GM12875 (cell line): ENCODE measurements at regions not wholly inside any gene's neighbourhood (a gene's known extent, or its start where the extent isn't known, plus 50 kb on each side); places are given as distances from the start of the nearest gene placed in this dataset.

Source experiments
- H3K4me3 ChIP-seq: one replicate; pipeline ENCODE4 v1.5.1; 2011; ENCODE audit warnings: low read depth, low read length, control low read depth
- TF ChIP-seq, protein P1 (sequence below): IDR thresholded peaks from 2 replicates; pipeline ENCODE4 v1.5.1; 2011; ENCODE audit warnings: low read depth, mild to moderate bottlenecking, control low read depth, inconsistent platforms, low read length, moderate library complexity, borderline replicate concordance; ENCODE audit not compliant: insufficient read depth

DNA sequence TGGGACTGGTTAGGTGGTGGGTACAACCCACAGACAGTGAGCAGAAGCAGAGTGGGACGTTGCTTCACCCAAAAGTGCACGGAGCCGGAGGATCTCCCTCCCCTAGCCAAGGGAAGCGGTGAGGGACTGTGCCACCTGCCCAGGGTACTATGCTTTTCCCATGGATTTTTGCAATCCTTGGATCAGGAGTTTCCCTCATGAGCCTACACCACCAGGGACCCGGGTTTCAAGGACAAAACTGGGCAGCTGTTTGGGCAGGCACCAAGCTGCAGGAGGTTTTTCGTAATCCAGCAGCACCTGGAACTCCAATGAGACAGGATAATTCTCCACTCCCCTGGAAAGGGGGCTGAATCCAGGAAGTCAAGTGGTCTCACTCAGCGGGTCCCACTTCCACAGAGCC is 209.1 kb upstream of the CXCL12 start:
- TF ChIP-seq, protein P1, sequence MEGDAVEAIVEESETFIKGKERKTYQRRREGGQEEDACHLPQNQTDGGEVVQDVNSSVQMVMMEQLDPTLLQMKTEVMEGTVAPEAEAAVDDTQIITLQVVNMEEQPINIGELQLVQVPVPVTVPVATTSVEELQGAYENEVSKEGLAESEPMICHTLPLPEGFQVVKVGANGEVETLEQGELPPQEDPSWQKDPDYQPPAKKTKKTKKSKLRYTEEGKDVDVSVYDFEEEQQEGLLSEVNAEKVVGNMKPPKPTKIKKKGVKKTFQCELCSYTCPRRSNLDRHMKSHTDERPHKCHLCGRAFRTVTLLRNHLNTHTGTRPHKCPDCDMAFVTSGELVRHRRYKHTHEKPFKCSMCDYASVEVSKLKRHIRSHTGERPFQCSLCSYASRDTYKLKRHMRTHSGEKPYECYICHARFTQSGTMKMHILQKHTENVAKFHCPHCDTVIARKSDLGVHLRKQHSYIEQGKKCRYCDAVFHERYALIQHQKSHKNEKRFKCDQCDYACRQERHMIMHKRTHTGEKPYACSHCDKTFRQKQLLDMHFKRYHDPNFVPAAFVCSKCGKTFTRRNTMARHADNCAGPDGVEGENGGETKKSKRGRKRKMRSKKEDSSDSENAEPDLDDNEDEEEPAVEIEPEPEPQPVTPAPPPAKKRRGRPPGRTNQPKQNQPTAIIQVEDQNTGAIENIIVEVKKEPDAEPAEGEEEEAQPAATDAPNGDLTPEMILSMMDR, result no peak
- no peak overlapping the region for H3K4me3 ChIP-seq

DNA sequence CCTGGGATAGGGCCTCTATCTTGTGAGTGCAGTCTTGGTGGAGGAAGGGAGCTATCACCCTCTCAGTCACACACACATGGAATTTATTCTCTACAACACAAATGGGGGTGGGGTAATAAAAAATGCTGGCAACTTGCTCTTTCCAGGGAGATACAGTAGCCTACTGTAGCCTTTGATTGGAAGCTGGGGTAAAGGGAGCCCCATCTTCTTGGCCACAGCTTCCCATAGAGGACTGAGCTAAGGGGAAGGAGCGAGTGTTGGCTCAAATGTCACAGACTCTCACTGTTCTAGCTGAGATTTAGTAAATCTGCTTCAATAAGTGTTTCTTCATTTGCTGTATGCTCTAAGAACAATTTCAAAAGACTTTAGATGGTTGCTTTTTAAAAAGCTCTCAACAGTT is 222.2 kb upstream of the CXCL12 start:
- TF ChIP-seq, protein P1, result no peak

DNA sequence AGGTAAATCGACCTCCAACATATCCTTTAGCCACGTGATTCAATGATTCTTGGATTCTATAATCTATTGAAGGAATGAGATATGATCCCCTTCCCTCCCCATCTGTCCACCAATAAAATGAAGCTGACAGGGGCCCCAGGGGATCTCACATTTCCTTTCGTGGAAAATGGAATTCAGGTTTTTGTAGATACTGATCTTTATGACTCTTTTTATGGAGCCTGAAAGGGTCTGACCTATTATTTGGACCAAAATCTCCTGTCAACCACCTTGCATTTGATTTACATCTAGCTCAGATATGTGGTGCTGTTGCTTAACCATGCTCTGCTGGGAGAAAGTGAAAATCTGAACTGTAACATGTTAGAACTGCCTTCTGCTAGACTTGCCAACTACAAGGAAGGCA is 234.0 kb upstream of the CXCL12 start:
- TF ChIP-seq, protein P1, result no peak
- no peak overlapping the region for H3K4me3 ChIP-seq

More for the DNA sequence above, 222.2 kb upstream of the CXCL12 start:
- H3K4me3 ChIP-seq, result no peak overlapping the region

DNA sequence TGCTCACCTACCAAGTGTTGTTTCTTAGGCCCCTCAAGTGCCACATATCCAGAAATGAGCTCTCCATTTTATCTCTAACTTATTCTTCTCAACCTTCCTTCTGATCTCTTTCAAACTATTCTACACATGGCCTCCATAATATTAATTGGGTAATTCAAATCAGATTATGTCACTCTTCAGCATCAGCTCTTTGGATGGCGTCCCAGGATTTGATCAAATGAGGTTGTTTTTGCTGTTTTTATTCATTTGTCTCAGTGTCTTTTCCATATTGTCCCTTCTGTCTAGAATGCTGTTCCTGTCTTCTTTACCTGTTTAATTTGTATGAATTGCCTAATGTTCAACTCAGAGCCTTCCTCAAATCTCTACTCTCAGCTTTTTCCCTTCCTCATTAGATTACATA is 234.6 kb upstream of the CXCL12 start:
- H3K4me3 ChIP-seq, result no peak overlapping the region
- TF ChIP-seq, protein P1, result no peak

DNA sequence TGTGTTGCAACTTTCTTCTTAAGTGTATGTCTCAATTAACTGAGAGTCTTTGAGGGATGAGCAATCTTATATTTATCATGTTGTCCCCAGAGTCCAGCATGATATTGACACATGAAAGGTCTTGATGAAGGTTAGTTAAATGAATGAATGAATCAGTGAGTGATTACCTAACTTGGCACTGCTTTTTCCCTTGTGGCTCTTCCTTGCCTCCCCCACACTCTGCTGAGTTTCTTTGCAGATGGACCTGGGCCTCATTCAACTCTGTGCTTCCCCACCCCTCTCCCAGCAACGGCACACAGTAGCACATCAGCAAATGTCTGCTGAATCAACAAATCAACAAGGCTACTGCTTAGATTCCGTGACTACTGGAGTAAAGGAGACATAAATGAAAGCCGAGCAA is 235.1 kb upstream of the CXCL12 start:
- TF ChIP-seq, protein P1, result no peak
- H3K4me3 ChIP-seq, result no peak overlapping the region

DNA sequence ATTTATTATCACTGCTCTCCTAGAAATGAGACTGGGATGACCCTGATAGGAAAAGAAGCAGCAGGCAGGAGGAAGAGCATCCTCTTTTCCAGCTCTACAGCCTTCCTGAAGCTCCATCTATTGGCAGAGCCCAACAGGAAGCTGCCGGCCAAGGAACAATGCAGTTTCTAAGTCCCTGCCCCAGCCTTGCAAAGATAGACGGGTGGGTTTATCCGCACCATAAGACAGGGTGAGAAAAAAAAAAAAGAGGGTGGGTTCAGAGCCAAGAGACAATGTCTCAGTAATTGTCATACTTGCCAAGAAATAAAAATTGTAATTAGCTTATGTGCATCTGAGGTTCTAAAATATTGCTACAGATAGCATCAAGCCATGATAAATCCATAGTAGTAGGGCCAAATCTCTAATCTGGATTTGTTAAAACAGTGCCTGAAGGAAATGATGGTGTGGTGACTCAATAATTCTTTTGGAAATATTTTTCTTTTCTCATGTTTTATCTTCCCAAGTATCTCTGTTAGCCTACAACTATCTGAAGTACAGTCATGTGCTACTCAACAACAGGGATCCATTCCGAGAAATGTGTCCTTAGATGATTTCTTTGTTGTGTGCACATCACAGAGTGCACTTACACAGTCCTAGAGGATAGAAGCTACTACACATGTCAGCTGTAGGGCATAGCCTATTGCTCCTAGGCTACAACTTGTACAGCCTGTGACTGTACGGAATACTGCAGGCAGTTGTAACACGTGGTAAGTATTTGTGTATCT is 242.9 kb upstream of the CXCL12 start:
- TF ChIP-seq, protein P1, result no peak

DNA sequence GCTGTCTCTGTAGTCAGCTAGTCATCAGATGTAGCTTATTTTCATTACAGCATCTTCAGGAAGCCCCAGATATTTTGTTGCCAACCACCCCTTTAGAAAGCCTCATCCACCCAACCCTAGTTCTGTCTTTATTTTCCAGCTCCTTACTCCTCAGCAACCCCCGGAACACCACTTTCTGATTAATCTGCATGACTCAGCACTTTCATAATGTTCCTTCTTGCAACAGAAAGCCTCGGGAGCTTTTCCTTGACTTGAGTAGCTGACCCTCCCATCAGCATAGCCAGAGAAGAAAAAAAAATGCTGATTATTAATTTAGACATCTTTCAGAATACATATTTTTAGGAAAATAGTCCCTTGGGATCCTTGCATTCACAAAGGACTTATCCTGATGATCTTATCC is 244.0 kb upstream of the CXCL12 start:
- TF ChIP-seq, protein P1, result no peak
- H3K4me3 ChIP-seq, result no peak overlapping the region

More for the DNA sequence above, 242.9 kb upstream of the CXCL12 start:
- no peak overlapping the region for H3K4me3 ChIP-seq
